ENCODE measurements at regions not wholly inside any gene's neighbourhood (a gene's known extent, or its start where the extent isn't known, plus 50 kb on each side); places are given as distances from the start of the nearest gene placed in this dataset.

DNA sequence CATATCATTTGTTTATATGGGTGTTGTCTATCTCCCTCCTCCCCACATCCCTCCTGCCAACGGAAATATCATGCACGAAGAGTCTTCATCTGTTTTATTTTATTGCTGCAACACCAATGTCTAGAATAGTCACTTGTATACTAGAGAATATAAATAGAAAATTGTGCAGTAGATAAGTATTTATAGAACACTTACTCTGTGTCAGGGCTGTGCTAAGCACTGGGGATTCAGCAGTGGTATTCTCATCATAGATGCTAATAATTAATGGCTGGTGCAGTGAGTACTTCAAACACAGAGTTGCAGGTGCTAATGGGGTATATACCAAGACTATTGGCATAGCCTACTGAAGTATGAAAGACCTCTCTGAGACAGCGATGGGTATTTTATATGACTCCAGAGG lies 353.5 kb upstream of the CDH6 start:
- TF ChIP-seq, protein P1, sequence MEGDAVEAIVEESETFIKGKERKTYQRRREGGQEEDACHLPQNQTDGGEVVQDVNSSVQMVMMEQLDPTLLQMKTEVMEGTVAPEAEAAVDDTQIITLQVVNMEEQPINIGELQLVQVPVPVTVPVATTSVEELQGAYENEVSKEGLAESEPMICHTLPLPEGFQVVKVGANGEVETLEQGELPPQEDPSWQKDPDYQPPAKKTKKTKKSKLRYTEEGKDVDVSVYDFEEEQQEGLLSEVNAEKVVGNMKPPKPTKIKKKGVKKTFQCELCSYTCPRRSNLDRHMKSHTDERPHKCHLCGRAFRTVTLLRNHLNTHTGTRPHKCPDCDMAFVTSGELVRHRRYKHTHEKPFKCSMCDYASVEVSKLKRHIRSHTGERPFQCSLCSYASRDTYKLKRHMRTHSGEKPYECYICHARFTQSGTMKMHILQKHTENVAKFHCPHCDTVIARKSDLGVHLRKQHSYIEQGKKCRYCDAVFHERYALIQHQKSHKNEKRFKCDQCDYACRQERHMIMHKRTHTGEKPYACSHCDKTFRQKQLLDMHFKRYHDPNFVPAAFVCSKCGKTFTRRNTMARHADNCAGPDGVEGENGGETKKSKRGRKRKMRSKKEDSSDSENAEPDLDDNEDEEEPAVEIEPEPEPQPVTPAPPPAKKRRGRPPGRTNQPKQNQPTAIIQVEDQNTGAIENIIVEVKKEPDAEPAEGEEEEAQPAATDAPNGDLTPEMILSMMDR (conservative IDR thresholded peaks at IDR 0.05): no peak
- H3K27ac ChIP-seq: no peak overlapping the region

- TF ChIP-seq, protein P1 (conservative IDR thresholded peaks at IDR 0.05): no peak
- no peak overlapping the region for H3K27ac ChIP-seq
Observed at GRCh38 chr5:30838936-30839496, 354.5 kb upstream of the CDH6 start.

GRCh38 chr5:30832519-30832918 lies 361.0 kb upstream of the CDH6 start:
- TF ChIP-seq, protein P1 (conservative IDR thresholded peaks at IDR 0.05): no peak
- no peak overlapping the region for H3K27ac ChIP-seq

DNA sequence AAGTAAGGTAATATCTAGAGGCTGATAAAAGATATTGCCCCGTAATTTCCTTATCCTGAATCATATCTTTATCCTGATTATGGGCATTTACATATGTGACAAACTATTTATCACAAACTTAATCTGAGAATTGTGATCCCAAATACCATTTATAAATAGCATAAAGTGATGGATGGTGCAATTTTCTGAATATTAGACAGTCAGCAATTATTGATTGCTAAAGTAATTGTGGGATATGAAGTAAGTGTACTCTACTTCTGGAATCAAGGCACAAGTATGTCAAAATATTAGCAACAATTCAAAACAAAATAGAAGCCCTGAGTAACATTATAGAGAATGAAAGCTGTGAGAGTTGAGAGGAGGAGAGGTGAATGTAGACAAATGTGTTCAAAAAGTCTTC lies 361.9 kb upstream of the CDH6 start:
- no peak overlapping the region for H3K27ac ChIP-seq
- TF ChIP-seq, protein P1 (conservative IDR thresholded peaks at IDR 0.05): no peak

- H3K27ac ChIP-seq: no peak overlapping the region
- TF ChIP-seq, protein P1 (conservative IDR thresholded peaks at IDR 0.05): no peak
Observed at GRCh38 chr5:30831123-30831522, 362.4 kb upstream of the CDH6 start.

GRCh38 chr5:30811298-30811697 lies 382.2 kb upstream of the CDH6 start:
- TF ChIP-seq, protein P1 (conservative IDR thresholded peaks at IDR 0.05): no peak
- H3K27ac ChIP-seq: no peak overlapping the region

GRCh38 chr5:30809933-30810332 lies 383.6 kb upstream of the CDH6 start:
- TF ChIP-seq, protein P1 (conservative IDR thresholded peaks at IDR 0.05): no peak

More at GRCh38 chr5:30809933-30810332, 383.6 kb upstream of the CDH6 start:
- H3K27ac ChIP-seq: no peak overlapping the region

Measured in VCaP (cell line).